ENCODE measurements at regions not wholly inside any gene's neighbourhood (a gene's known extent, or its start where the extent isn't known, plus 50 kb on each side); places are given as distances from the start of the nearest gene placed in this dataset.

DNA sequence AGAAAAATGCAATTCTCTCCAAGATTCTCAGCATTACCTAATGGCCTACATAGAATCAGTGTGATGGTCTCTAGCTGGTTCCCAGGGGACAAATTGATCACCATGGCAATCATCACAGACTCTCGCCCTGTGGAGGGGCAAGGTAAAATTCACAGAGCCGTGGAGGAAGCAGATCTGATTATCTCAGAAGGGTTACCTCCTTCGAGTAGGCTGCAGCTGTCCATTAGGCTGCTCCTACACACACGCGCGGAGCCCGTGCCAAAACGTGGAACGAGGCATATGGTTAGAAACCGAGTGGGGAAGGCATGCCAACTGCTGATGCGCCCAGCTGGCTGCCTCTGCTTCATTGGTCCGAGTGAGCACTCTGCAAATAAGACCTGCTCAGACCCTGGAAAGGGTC, 52.8 kb upstream of the PTER start:
- no peak for TF ChIP-seq CTCF (IDR thresholded peaks at IDR 0.05; ENCODE audit: low read depth, low read length)
- TF ChIP-seq EZH2phosphoT487 (IDR thresholded peaks at IDR 0.05; ENCODE audit: low read depth), result no peak

All from OCI-LY3 (cell line).